ENCODE measurements at regions not wholly inside any gene's neighbourhood (a gene's known extent, or its start where the extent isn't known, plus 50 kb on each side); places are given as distances from the start of the nearest gene placed in this dataset.
"Not testable (repeated sequence)": the region's sequence is repeated elsewhere in the genome, so short reads cannot be mapped to it uniquely, and the experiment has no call there.

- DNase-seq = no peak
- Mint-ChIP-seq H3K9me3 (ENCODE audit: low read depth) (peaks cover 9% of the 10 kb centered on the region), H3K36me3 (no peaks in the 10 kb centered on the region), H3K4me3 (no peak overlapping the region), H3K4me1 (no peaks in the 10 kb centered on the region), H3K27ac (no peak overlapping the region), H3K27me3 (no peaks in the 10 kb centered on the region)
- ATAC-seq = no peak
- CTCF ChIA-PET = no interaction called here
These were observed 617.3 kb upstream of the GOT2 start for GRCh38 chr16:59351305-59351903.

- Mint-ChIP-seq H3K4me3 (no peak overlapping the region), H3K4me1 (no peaks in the 10 kb centered on the region), H3K27me3 (no peaks in the 10 kb centered on the region), H3K9me3 (ENCODE audit: low read depth) (peaks cover 9% of the 10 kb centered on the region), H3K27ac (no peak overlapping the region), H3K36me3 (no peaks in the 10 kb centered on the region)
- CTCF ChIA-PET = no interaction called here
- ATAC-seq (no peak), DNase-seq (no peak)
These were observed 616.6 kb upstream of the GOT2 start for GRCh38 chr16:59350670-59351069.

GRCh38 chr16:59342669-59343068 is 608.6 kb upstream of the GOT2 start:
- DNase-seq (no peak), ATAC-seq (no peak)
- H3K27ac Mint-ChIP-seq = no peak overlapping the region
- H3K4me3 Mint-ChIP-seq = no peak overlapping the region
- H3K4me1 Mint-ChIP-seq = no peaks in the 10 kb centered on the region
- H3K27me3 Mint-ChIP-seq = no peaks in the 10 kb centered on the region
- CTCF ChIA-PET = no interaction called here
- H3K36me3 Mint-ChIP-seq = no peaks in the 10 kb centered on the region
- H3K9me3 Mint-ChIP-seq (ENCODE audit: low read depth) = peaks cover 5% of the 10 kb centered on the region

- Mint-ChIP-seq H3K4me3 (no peak overlapping the region), H3K27ac (no peak overlapping the region), H3K9me3 (ENCODE audit: low read depth) (peaks cover 5% of the 10 kb centered on the region), H3K4me1 (no peaks in the 10 kb centered on the region), H3K27me3 (no peaks in the 10 kb centered on the region), H3K36me3 (no peaks in the 10 kb centered on the region)
- CTCF ChIA-PET = interaction anchor here (0.6 kb wide), 1 partner anchor 830 kb away, joined by 3 read pairs; no protein-coding TSS in a partner anchor
- ATAC-seq (no peak), DNase-seq (no peak)
These were observed 607.3 kb upstream of the GOT2 start for GRCh38 chr16:59341368-59341767.

DNA sequence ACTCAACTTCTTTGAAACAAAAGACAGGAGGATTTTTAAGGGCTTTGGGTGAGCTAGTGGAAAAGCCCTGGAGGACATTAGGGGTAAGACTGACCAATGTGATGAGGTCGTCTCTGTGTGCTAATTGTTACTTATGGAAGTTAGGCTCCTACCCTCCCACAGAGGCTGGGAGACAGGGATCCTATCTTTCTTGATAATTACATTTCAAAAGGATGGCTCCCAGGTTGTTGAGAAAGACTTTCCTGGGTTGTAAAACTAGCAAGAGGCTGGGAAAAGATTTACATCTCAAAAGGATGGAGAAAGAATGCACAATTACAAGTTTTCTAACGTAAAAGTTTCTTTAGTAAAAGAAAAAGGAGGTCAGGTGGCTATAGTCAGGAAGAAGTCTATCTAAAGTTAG is 605.8 kb upstream of the GOT2 start:
- DNase-seq (no peak), ATAC-seq (no peak)
- H3K27me3 Mint-ChIP-seq = no peaks in the 10 kb centered on the region
- CTCF ChIA-PET = no interaction called here
- peaks cover 5% of the 10 kb centered on the region for H3K9me3 Mint-ChIP-seq (ENCODE audit: low read depth)
- H3K4me3 Mint-ChIP-seq = no peak overlapping the region
- no peaks in the 10 kb centered on the region for H3K4me1 Mint-ChIP-seq
- H3K27ac Mint-ChIP-seq = no peak overlapping the region
- H3K36me3 Mint-ChIP-seq = no peaks in the 10 kb centered on the region

- no peak overlapping the region for H3K4me3 Mint-ChIP-seq
- H3K4me1 Mint-ChIP-seq = no peaks in the 10 kb centered on the region
- CTCF ChIA-PET = no interaction called here
- peaks cover 15% of the 10 kb centered on the region for H3K9me3 Mint-ChIP-seq (ENCODE audit: low read depth)
- H3K36me3 Mint-ChIP-seq = no peaks in the 10 kb centered on the region
- DNase-seq (no peak), ATAC-seq (no peak)
- H3K27ac Mint-ChIP-seq = no peak overlapping the region
- H3K27me3 Mint-ChIP-seq = no peaks in the 10 kb centered on the region
These were observed 602.1 kb upstream of the GOT2 start for GRCh38 chr16:59336136-59336695.

- peaks cover 17% of the 10 kb centered on the region for H3K9me3 Mint-ChIP-seq (ENCODE audit: low read depth)
- H3K36me3 Mint-ChIP-seq, H3K27me3 Mint-ChIP-seq, H3K4me1 Mint-ChIP-seq, DNase-seq, H3K4me3 Mint-ChIP-seq, CTCF ChIA-PET, H3K27ac Mint-ChIP-seq, ATAC-seq: not testable (repeated sequence)
These were observed 597.6 kb upstream of the GOT2 start for GRCh38 chr16:59331708-59332107.

DNA sequence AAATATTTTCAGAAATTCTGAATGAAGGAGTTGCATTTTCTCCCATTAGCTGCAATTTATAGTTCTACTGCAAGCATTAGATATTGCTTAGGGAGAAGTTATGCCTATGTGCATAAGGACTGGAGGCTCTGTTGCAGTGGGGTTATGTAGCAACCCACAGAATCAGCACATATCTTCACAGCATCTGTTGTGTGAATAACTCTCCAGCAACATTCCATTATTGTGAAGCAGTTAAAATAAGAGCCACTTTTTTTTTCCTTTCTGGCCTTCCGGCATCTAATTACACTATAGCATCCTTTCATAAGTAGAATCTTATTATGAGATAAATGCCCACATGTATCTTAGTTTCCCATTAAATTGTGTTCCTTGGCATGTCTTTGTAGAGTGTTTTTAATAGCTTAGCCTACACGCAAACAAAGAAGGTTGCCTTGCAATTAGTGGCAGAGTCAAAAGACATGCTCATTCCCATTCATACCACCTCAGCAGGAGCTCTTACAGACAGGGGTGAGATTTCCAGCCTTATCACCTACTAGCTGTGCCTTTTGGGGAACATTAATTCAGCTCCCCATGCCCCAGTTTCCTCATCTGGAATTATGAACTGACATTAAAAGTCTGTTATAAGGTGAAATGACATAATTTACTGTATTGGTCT is 596.0 kb upstream of the GOT2 start:
- H3K27me3 Mint-ChIP-seq = no peaks in the 10 kb centered on the region
- CTCF ChIA-PET = no interaction called here
- no peaks in the 10 kb centered on the region for H3K36me3 Mint-ChIP-seq
- no peak overlapping the region for H3K27ac Mint-ChIP-seq
- H3K4me3 Mint-ChIP-seq = no peak overlapping the region
- ATAC-seq (no peak), DNase-seq (no peak)
- peaks cover 17% of the 10 kb centered on the region for H3K9me3 Mint-ChIP-seq (ENCODE audit: low read depth)
- H3K4me1 Mint-ChIP-seq = no peaks in the 10 kb centered on the region

DNA sequence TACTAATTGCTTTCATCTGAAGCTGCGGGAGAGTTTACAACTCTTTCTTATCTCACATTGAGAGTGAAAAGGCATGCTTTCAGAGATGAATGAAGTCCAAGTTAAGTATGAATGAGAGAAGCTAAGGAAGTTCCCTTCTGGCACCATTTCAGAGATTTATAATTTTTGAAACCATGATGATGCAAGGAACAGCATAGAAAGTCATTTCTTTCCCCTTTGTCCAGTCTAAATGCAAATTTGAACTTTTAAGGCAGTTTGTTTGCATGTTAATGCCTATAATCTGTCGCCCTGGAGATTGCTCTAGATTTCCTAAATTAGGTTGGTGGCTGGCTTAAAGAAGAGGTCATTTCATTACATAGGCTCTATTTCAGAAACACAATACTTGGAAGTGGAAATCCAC is 594.8 kb upstream of the GOT2 start:
- peaks cover 17% of the 10 kb centered on the region for H3K9me3 Mint-ChIP-seq (ENCODE audit: low read depth)
- no peak for DNase-seq
- H3K4me1 Mint-ChIP-seq = no peaks in the 10 kb centered on the region
- H3K4me3 Mint-ChIP-seq = no peak overlapping the region
- H3K36me3 Mint-ChIP-seq = no peaks in the 10 kb centered on the region
- ATAC-seq = no peak
- CTCF ChIA-PET = no interaction called here
- no peak overlapping the region for H3K27ac Mint-ChIP-seq
- H3K27me3 Mint-ChIP-seq = no peaks in the 10 kb centered on the region

- Mint-ChIP-seq H3K4me1 (no peaks in the 10 kb centered on the region), H3K9me3 (ENCODE audit: low read depth) (peaks cover 11% of the 10 kb centered on the region), H3K36me3 (no peaks in the 10 kb centered on the region), H3K27ac (no peak overlapping the region), H3K4me3 (no peak overlapping the region), H3K27me3 (no peaks in the 10 kb centered on the region)
- no peak for ATAC-seq
- no peak for DNase-seq
- CTCF ChIA-PET = no interaction called here
These were observed 593.8 kb upstream of the GOT2 start for GRCh38 chr16:59327894-59328293.

DNA sequence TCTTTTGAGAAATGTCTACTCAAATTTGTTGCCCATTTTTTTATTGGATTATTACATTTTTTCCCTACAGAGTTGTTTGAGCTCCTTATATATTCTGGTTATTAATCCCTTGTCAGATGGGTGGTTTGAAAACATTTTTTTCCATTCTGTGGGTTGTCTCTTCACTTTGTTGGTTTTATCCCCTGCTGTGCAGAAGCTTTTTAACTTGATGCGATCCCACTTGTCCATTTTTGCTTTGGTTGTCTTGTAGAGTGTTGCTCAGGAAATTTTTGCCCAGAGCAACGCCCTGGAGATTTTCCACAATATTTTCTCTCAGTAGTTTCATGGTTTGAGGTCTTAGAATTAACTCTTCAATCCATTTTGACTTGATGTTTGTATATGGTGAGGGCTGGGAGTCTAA is 592.8 kb upstream of the GOT2 start:
- CTCF ChIA-PET = no interaction called here
- no peak overlapping the region for H3K27ac Mint-ChIP-seq
- ATAC-seq (no peak), DNase-seq (no peak)
- no peaks in the 10 kb centered on the region for H3K4me1 Mint-ChIP-seq
- H3K9me3 Mint-ChIP-seq (ENCODE audit: low read depth) = peaks cover 9% of the 10 kb centered on the region
- H3K36me3 Mint-ChIP-seq = no peaks in the 10 kb centered on the region
- no peaks in the 10 kb centered on the region for H3K27me3 Mint-ChIP-seq
- no peak overlapping the region for H3K4me3 Mint-ChIP-seq

GRCh38 chr16:59324462-59324861 is 590.3 kb upstream of the GOT2 start:
- Mint-ChIP-seq H3K36me3 (no peaks in the 10 kb centered on the region), H3K27me3 (no peaks in the 10 kb centered on the region), H3K4me3 (no peak overlapping the region), H3K9me3 (ENCODE audit: low read depth) (peaks cover 5% of the 10 kb centered on the region), H3K4me1 (no peaks in the 10 kb centered on the region), H3K27ac (no peak overlapping the region)
- ATAC-seq (no peak), DNase-seq (no peak)
- CTCF ChIA-PET = no interaction called here

DNA sequence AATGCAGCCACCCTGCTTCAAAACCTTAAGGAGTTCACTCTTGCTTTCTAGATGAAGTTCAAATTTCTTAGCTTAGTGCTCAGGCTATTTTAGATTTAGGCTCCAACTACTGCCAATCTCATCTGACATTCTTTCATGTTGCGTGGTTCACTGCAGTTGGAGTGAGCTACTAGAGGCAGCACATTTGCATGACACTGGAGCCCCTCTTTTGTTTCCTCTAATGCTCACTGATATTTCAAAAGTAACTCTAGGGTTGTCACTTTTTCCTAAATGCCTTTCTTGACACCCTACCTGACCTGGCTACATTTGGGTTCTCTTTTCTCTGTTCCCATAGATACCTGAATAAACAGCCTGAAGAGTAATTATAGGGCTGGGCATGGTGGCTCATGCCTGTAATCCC is 586.5 kb upstream of the GOT2 start:
- DNase-seq (no peak), ATAC-seq (no peak)
- Mint-ChIP-seq H3K9me3 (ENCODE audit: low read depth) (peaks cover 6% of the 10 kb centered on the region), H3K27ac (no peak overlapping the region), H3K27me3 (no peaks in the 10 kb centered on the region), H3K4me3 (no peak overlapping the region), H3K4me1 (no peaks in the 10 kb centered on the region), H3K36me3 (no peaks in the 10 kb centered on the region)
- CTCF ChIA-PET = no interaction called here

- Mint-ChIP-seq H3K27me3 (no peaks in the 10 kb centered on the region), H3K4me3 (no peak overlapping the region), H3K9me3 (ENCODE audit: low read depth) (peaks cover 6% of the 10 kb centered on the region), H3K27ac (no peak overlapping the region), H3K4me1 (no peaks in the 10 kb centered on the region), H3K36me3 (no peaks in the 10 kb centered on the region)
- CTCF ChIA-PET = no interaction called here
- DNase-seq (no peak), ATAC-seq (no peak)
These were observed 585.8 kb upstream of the GOT2 start for GRCh38 chr16:59319871-59320270.

All from activated CD8-positive, alpha-beta memory T cell treated with anti-CD3 and anti-CD28 coated beads, Interleukin-2, amount 10 ng/mL, durations not matched to agents 7 days and 5 days (primary cell).